GM12873 (cell line): ENCODE measurements at regions not wholly inside any gene's neighbourhood (a gene's known extent, or its start where the extent isn't known, plus 50 kb on each side); places are given as distances from the start of the nearest gene placed in this dataset.

Source experiments
- CTCF ChIP-seq: IDR thresholded peaks from 2 replicates; pipeline ENCODE4 v1.5.1; 2012; ENCODE audit warnings: low read depth, mild to moderate bottlenecking, moderate library complexity, low read length, control low read depth; ENCODE audit not compliant: insufficient read depth; ENCODE audit errors: missing control alignments

- TF ChIP-seq CTCF, result no peak
Measured at GRCh38 chr20:22921595-22922421, 113.3 kb upstream of the SSTR4 start.

DNA sequence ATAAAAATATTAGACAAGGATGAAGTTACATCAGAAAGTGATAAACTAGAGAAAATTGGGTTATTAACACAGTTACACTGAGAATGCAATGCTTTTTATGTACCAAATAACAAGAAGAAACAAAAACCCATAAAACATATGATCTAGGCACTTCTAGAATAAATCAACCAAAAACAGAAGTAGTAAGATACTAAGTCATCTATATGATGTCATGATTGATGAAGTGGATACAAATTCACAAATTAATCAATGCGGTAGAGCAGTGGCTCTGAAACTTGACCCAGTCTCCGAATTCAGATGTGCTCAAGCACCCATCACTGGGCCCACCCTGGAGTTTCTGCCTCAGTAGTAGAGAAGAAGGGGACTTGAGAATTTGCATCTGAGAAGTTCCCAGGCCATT, 112.1 kb upstream of the SSTR4 start:
- TF ChIP-seq CTCF, result no peak

GRCh38 chr20:22924046-22924737, 110.9 kb upstream of the SSTR4 start:
- no peak for TF ChIP-seq CTCF

DNA sequence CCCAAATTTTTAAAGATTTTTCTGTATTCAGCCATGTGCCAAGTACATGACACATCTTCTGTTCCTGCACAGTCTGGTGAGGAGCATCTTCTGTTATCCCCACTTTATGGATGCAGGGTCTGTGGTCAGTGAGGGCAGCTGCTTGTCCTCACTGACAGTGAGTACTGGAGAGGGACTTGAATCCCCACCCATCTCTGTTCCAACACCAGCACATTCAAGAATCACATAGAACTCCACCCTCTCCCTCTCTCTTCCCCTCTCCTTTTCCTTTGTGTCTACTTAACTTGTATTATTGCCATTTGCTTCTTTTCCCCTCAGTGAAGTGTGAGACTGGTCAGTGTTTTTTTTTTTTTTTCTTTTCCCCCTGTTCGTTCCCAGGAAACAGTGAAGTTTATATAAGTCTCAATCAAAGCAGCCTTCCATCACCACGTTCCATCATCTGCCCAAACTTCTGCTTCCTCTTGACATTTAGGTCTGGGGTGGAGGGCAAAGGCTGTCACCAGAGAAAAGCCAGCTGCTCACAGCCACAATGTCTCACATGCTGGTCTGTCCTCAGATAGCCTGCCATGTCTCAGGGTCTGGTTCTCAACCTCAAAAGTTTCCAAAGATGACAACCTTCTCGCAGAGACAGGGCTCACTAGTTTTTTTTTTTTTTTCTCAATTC, 110.0 kb upstream of the SSTR4 start:
- TF ChIP-seq CTCF, result no peak

DNA sequence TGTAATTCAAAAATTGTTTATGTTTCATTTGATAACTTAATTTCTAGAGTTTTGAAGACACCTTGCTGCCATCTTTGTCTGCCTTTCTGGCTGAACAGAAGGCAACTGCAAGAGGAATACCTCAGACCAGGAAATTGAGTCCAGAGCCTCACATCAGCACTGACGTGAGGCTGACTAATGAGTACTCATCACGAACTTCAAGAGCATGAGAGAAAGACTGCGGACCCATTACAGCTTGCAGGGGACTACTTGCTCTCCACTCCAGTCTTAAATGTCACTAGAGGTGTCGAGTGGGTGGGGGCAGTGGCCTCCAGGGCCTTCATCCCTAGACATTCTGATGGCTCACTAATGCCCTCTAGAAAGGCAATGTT, 109.5 kb upstream of the SSTR4 start:
- no peak for TF ChIP-seq CTCF

GRCh38 chr20:22927537-22927936, 107.6 kb upstream of the SSTR4 start:
- no peak for TF ChIP-seq CTCF

DNA sequence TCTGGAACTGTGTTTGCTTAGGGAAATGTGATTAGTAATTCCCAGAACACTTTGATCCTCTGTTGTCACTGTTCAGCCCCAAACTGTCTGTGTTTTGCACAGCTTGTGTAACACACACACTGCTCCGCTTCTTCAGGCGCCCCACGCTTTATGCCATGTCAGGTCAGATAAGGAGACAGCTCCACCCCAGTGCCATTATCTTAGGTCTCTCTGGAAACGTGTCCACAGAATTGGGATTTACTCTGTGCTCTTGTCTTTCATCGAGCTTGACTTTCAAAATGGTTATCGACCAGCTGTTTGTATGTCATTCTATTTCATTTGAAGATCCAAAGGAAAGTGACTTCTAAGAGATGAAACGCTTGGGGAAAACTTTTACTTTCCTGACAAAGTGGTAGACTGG, 106.4 kb upstream of the SSTR4 start:
- TF ChIP-seq CTCF, result no peak
